Activated CD4-positive, alpha-beta T cell treated with anti-CD3 and anti-CD28 coated beads, Interleukin-2, amount 10 ng/mL, durations not matched to agents 24 days and 14 days (primary cell): ENCODE measurements at regions not wholly inside any gene's neighbourhood (a gene's known extent, or its start where the extent isn't known, plus 50 kb on each side); places are given as distances from the start of the nearest gene placed in this dataset.
A peak's percentile ranks its signal among the peaks of the same experiment; 100 is the strongest.

Experiments used
- DNase-seq: peaks from one replicate; pipeline ENCODE4 v3.0.0; 2022
- H3K27ac Mint-ChIP-seq: one replicate; pipeline ENCODE4 v1.8.0; 2022; ENCODE audit warnings: mild to moderate bottlenecking, mixed read lengths
- H3K27me3 Mint-ChIP-seq: one replicate; pipeline ENCODE4 v1.8.0; 2022; ENCODE audit warnings: mixed read lengths
- H3K36me3 Mint-ChIP-seq: one replicate; pipeline ENCODE4 v1.8.0; 2022; ENCODE audit warnings: low read depth, mild to moderate bottlenecking, mixed read lengths
- H3K4me1 Mint-ChIP-seq: one replicate; pipeline ENCODE4 v1.8.0; 2021; ENCODE audit warnings: mixed read lengths
- H3K4me3 Mint-ChIP-seq: one replicate; pipeline ENCODE4 v1.8.0; 2022; ENCODE audit warnings: mild to moderate bottlenecking, moderate library complexity, mixed read lengths
- H3K9me3 Mint-ChIP-seq: one replicate; pipeline ENCODE4 v1.8.0; 2021; ENCODE audit warnings: mixed read lengths
- intact Hi-C: fragments of 100-400 bp; cut with micrococcal nuclease; formaldehyde crosslinking; loops from one replicate; pipeline ENCODE4 v1.15.1; 2023

DNA sequence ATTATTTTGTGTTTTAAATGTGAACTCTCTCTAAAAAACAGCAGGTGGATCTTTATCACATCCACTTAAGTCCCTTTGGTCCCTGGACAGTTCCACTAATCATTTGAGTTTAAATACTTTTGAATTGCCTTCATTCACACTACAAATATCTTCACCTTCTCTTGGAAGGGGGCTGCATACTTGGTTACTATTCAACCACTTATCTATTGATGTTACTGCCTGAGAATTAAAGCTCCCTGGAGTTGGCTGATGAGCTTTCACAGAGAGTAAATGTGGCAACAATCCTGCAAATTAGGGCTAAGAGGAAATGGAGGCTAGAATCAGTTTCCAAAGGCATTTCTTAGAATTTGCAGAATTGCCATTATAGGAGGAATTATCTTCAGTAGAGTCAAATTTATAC lies 180.4 kb downstream of the ST8SIA4 start:
- Mint-ChIP-seq H3K27me3 (peaks cover 6% of the 10 kb centered on the region), H3K4me3 (no peak overlapping the region), H3K27ac (no peak overlapping the region), H3K4me1 (no peaks in the 10 kb centered on the region), H3K36me3 (no peaks in the 10 kb centered on the region), H3K9me3 (no peaks in the 10 kb centered on the region)
- no peak for DNase-seq
- intact Hi-C loops, result no loop called here

GRCh38 chr5:100723229-100723628 lies 179.9 kb downstream of the ST8SIA4 start:
- Mint-ChIP-seq H3K27me3 (peaks cover 6% of the 10 kb centered on the region), H3K4me3 (no peak overlapping the region), H3K36me3 (no peaks in the 10 kb centered on the region), H3K27ac (no peak overlapping the region), H3K9me3 (no peaks in the 10 kb centered on the region), H3K4me1 (no peaks in the 10 kb centered on the region)
- intact Hi-C loops, result no loop called here
- no peak for DNase-seq

DNA sequence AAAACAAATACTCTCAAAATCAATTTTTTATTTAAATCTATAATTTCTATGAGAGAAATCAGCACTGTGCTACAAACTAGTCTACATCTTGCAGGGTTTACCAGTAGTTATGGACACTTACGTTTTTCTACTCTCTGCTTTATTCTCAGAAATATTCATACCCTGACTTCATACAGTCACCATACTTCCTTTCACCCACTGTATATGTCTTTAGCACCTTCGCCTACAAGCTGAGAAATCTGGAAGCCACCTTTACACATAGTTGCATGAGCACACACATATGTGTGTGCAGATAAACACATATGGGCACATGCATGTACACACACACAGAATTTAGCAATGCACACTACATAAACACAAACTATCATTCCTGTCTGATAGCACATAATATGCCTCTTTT lies 177.0 kb downstream of the ST8SIA4 start:
- intact Hi-C loops, result no loop called here
- H3K27me3 Mint-ChIP-seq, result no peaks in the 10 kb centered on the region
- DNase-seq, result no peak
- no peak overlapping the region for H3K4me3 Mint-ChIP-seq
- no peak overlapping the region for H3K27ac Mint-ChIP-seq
- no peaks in the 10 kb centered on the region for H3K36me3 Mint-ChIP-seq
- no peaks in the 10 kb centered on the region for H3K9me3 Mint-ChIP-seq
- peaks cover 2% of the 10 kb centered on the region for H3K4me1 Mint-ChIP-seq

DNA sequence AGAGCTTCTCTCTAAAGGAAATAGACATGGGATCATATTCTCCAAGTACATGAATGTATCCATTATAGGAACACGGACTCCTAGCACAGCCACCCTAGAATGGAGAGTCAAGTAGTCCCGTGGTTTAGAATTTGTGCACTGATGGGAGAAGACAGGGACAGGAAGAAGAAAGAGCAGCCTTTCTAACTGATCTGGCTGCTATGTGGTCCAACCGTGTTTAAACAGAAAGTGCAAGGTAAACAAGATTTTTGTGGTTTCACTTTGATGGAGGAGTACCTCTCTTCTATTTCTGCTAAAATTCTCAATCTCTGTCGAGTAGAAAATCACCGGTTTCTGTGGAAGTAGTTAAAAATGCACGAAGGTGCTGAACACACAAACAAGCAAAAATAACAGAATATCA lies 171.3 kb downstream of the ST8SIA4 start:
- Mint-ChIP-seq H3K4me1 (peaks cover 9% of the 10 kb centered on the region), H3K9me3 (no peaks in the 10 kb centered on the region), H3K4me3 (peak overlapping the region; percentile 70), H3K36me3 (no peaks in the 10 kb centered on the region), H3K27me3 (no peaks in the 10 kb centered on the region), H3K27ac (peak overlapping the region; percentile 80)
- intact Hi-C loops, result loop anchor here (5.0 kb wide), 2 partner anchors 121 to 171 kb away; partner anchors contain the start of gene ST8SIA4
- peak; percentile 82 for DNase-seq

- intact Hi-C loops, result no loop called here
- no peak overlapping the region for H3K27ac Mint-ChIP-seq
- H3K4me1 Mint-ChIP-seq, result peaks cover 6% of the 10 kb centered on the region
- peaks cover 7% of the 10 kb centered on the region for H3K27me3 Mint-ChIP-seq
- no peaks in the 10 kb centered on the region for H3K36me3 Mint-ChIP-seq
- DNase-seq, result no peak
- peak overlapping the region; percentile 40 for H3K4me3 Mint-ChIP-seq
- peaks cover 8% of the 10 kb centered on the region for H3K9me3 Mint-ChIP-seq
Measured at GRCh38 chr5:100746730-100747129, 156.4 kb downstream of the ST8SIA4 start.

DNA sequence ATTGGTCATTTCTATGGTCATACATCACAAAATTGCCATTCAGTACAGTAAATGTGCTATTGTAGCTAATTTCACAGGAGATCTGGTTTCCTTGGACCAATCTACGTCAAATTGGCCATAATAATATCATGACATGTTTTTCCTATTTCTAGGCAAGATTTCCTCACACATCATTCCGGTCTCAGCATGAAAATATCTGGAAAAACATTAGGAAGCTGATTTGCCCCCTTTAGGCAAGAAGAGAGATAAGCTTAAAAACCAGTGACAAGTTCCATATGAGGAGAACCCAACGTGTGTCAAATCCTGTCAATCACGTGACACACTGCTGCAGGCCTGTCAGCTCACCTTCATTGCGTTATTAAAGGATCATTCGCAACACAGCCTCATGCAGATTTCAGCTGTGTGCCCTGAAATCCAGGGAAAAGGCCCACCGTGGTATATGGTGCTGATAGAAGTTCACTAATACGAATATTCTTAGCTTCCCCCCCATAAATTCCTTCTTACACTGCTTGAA lies 153.3 kb downstream of the ST8SIA4 start:
- intact Hi-C loops, result no loop called here
- no peak overlapping the region for H3K4me3 Mint-ChIP-seq
- peaks cover 8% of the 10 kb centered on the region for H3K9me3 Mint-ChIP-seq
- H3K27me3 Mint-ChIP-seq, result peaks cover 12% of the 10 kb centered on the region
- H3K27ac Mint-ChIP-seq, result no peak overlapping the region
- no peak for DNase-seq
- no peaks in the 10 kb centered on the region for H3K36me3 Mint-ChIP-seq
- peaks cover 6% of the 10 kb centered on the region for H3K4me1 Mint-ChIP-seq

- Mint-ChIP-seq H3K9me3 (no peaks in the 10 kb centered on the region), H3K27ac (no peak overlapping the region), H3K36me3 (no peaks in the 10 kb centered on the region), H3K4me3 (no peak overlapping the region), H3K27me3 (peaks cover 32% of the 10 kb centered on the region), H3K4me1 (no peaks in the 10 kb centered on the region)
- intact Hi-C loops, result no loop called here
- DNase-seq, result no peak
Measured at GRCh38 chr5:100755435-100755834, 147.6 kb downstream of the ST8SIA4 start.
